DOHH2 (cell line): ENCODE measurements at regions not wholly inside any gene's neighbourhood (a gene's known extent, or its start where the extent isn't known, plus 50 kb on each side); places are given as distances from the start of the nearest gene placed in this dataset.

Experiments used
- H3F3A ChIP-seq: fragments of 200-600 bp; sonication (generic), shearing (Covaris generic); 2 replicates; pipeline ENCODE4 v1.6.0; 2016; ENCODE audit warnings: antibody characterized with exemption, mild to moderate bottlenecking; ENCODE audit not compliant: control insufficient read depth, insufficient read depth
- H3K27ac ChIP-seq: fragments of 200-600 bp; sonication (generic); 2 replicates; pipeline ENCODE4 v1.5.1; 2014; ENCODE audit warnings: low read depth, mild to moderate bottlenecking, low read length, moderate library complexity
- H3K27me3 ChIP-seq: fragments of 200-600 bp; sonication (generic); 2 replicates; pipeline ENCODE4 v1.6.1; 2014; ENCODE audit warnings: mild to moderate bottlenecking, low read length, mixed read lengths; ENCODE audit not compliant: control insufficient read depth
- H3K36me3 ChIP-seq: fragments of 200-600 bp; sonication (generic); 2 replicates; pipeline ENCODE4 v1.6.1; 2014; ENCODE audit warnings: mild to moderate bottlenecking, low read length, moderate library complexity, mixed read lengths; ENCODE audit not compliant: control insufficient read depth
- H3K4me1 ChIP-seq: fragments of 200-600 bp; sonication (generic); 2 replicates; pipeline ENCODE4 v1.6.1; 2014; ENCODE audit warnings: mild to moderate bottlenecking, low read length, mixed read lengths; ENCODE audit not compliant: control insufficient read depth
- H3K4me2 ChIP-seq: fragments of 200-600 bp; sonication (generic); 2 replicates; pipeline ENCODE4 v1.6.0; 2014; ENCODE audit warnings: mild to moderate bottlenecking, low read length, moderate library complexity
- H3K4me3 ChIP-seq: fragments of 200-600 bp; sonication (generic); 2 replicates; pipeline ENCODE4 v1.5.1; 2014; ENCODE audit warnings: mild to moderate bottlenecking, low read length, mixed read lengths
- H3K79me2 ChIP-seq: fragments of 200-600 bp; sonication (generic); 2 replicates; pipeline ENCODE4 v1.6.1; 2014; ENCODE audit warnings: mild to moderate bottlenecking, low read length, mixed read lengths; ENCODE audit not compliant: control insufficient read depth
- H3K9me2 ChIP-seq: fragments of 200-600 bp; sonication (generic); replicated peaks from 2 replicates; pipeline ENCODE4 v1.6.1; 2014; ENCODE audit warnings: mild to moderate bottlenecking, low read length, mixed read lengths; ENCODE audit not compliant: control insufficient read depth
- H3K9me3 ChIP-seq: fragments of 200-600 bp; sonication (generic); 2 replicates; pipeline ENCODE4 v1.6.1; 2014; ENCODE audit warnings: antibody characterized with exemption, low read length, mixed read lengths; ENCODE audit not compliant: control insufficient read depth, insufficient read depth
- H4K20me1 ChIP-seq: fragments of 200-600 bp; sonication (generic); 2 replicates; pipeline ENCODE4 v1.6.0; 2014; ENCODE audit warnings: low read depth, mild to moderate bottlenecking, antibody characterized with exemption, low read length, moderate library complexity; ENCODE audit not compliant: control insufficient read depth, insufficient read depth
- CTCF ChIP-seq: fragments of 200-600 bp; sonication (generic); IDR thresholded peaks from one replicate; pipeline ENCODE4 v1.5.1; 2014; ENCODE audit warnings: antibody characterized with exemption, mild to moderate bottlenecking, low read depth, low read length; ENCODE audit not compliant: poor library complexity, severe bottlenecking
- EZH2phosphoT487 ChIP-seq: fragments of 200-600 bp; sonication (generic); IDR thresholded peaks from 2 replicates; pipeline ENCODE4 v1.6.1; 2017; ENCODE audit warnings: borderline replicate concordance, mild to moderate bottlenecking, antibody characterized with exemption, low read length, moderate library complexity, mixed read lengths

- Histone ChIP-seq H3K36me3 (no peaks in the 10 kb centered on the region), H3K27me3 (no peaks in the 10 kb centered on the region), H3K4me2 (no peak overlapping the region), H3K4me1 (no peaks in the 10 kb centered on the region), H3K4me3 (no peak overlapping the region), H3K27ac (no peak overlapping the region), H3K9me3 (no peaks in the 10 kb centered on the region), H3K79me2 (no peaks in the 10 kb centered on the region), H3K9me2 (peaks cover 2% of the 10 kb centered on the region; the same call in 1 of the 2 replicates), H3F3A (no peaks in the 10 kb centered on the region), H4K20me1 (no peaks in the 10 kb centered on the region)
- no peak for TF ChIP-seq EZH2phosphoT487
These were observed 278.8 kb upstream of the GALNTL6 start for GRCh38 chr4:171534391-171534790.

GRCh38 chr4:171532968-171533367 lies 280.2 kb upstream of the GALNTL6 start:
- Histone ChIP-seq H3K36me3 (no peaks in the 10 kb centered on the region), H3K27ac (no peak overlapping the region), H3K27me3 (no peaks in the 10 kb centered on the region), H3K79me2 (no peaks in the 10 kb centered on the region), H3K9me2 (no peaks in the 10 kb centered on the region), H3K4me2 (no peak overlapping the region), H3K4me3 (no peak overlapping the region), H3F3A (no peaks in the 10 kb centered on the region), H3K4me1 (no peaks in the 10 kb centered on the region), H4K20me1 (no peaks in the 10 kb centered on the region), H3K9me3 (no peaks in the 10 kb centered on the region)
- TF ChIP-seq CTCF (no peak), EZH2phosphoT487 (no peak)

GRCh38 chr4:171524903-171525302 lies 288.3 kb upstream of the GALNTL6 start:
- Histone ChIP-seq H3K79me2 (no peaks in the 10 kb centered on the region), H3K4me1 (no peaks in the 10 kb centered on the region), H3K36me3 (no peaks in the 10 kb centered on the region), H3K27me3 (no peaks in the 10 kb centered on the region), H3K27ac (no peak overlapping the region), H3F3A (no peaks in the 10 kb centered on the region), H4K20me1 (no peaks in the 10 kb centered on the region), H3K4me2 (no peak overlapping the region), H3K9me2 (no peaks in the 10 kb centered on the region), H3K9me3 (no peaks in the 10 kb centered on the region), H3K4me3 (no peak overlapping the region)
- TF ChIP-seq EZH2phosphoT487 (no peak), CTCF (no peak)

GRCh38 chr4:171521726-171522125 lies 291.5 kb upstream of the GALNTL6 start:
- Histone ChIP-seq H4K20me1 (no peaks in the 10 kb centered on the region), H3K27me3 (no peaks in the 10 kb centered on the region), H3K9me2 (no peaks in the 10 kb centered on the region), H3K4me1 (no peaks in the 10 kb centered on the region), H3K4me3 (no peak overlapping the region), H3K36me3 (no peaks in the 10 kb centered on the region), H3F3A (no peaks in the 10 kb centered on the region), H3K79me2 (no peaks in the 10 kb centered on the region), H3K27ac (no peak overlapping the region), H3K9me3 (no peaks in the 10 kb centered on the region; the same call in 1 of the 2 replicates), H3K4me2 (no peak overlapping the region)
- TF ChIP-seq EZH2phosphoT487 (no peak), CTCF (no peak)
